Common myeloid progenitor, CD34-positive (primary cell): ENCODE measurements at regions not wholly inside any gene's neighbourhood (a gene's known extent, or its start where the extent isn't known, plus 50 kb on each side); places are given as distances from the start of the nearest gene placed in this dataset.

Experiments used
- CTCF ChIA-PET: fragments of 350-600 bp; sonication (Branson Sonifier 250); formaldehyde crosslinking; loops from one replicate; lab custom pipeline; 2021; ENCODE audit warnings: antibody characterized with exemption; lab: Charles Lee
- POLR2A ChIA-PET: fragments of 350-600 bp; sonication (Branson Sonifier 250); formaldehyde crosslinking; loops from one replicate; lab custom pipeline; 2021; ENCODE audit warnings: antibody characterized with exemption; lab: Charles Lee
- DNase-seq, 3 donors: peaks; one replicate each; pipeline versions ENCODE4 v3.0.0 to v3.0.0-alpha.2; 2013
- H3K27ac ChIP-seq, 2 experiments: 1 replicate in 1 of 2; 2 replicates in 1 of 2; pipeline ENCODE4 v1.7.0; 2013; ENCODE audit warnings: inconsistent platforms in 2 of 2, low read length in 2 of 2, mild to moderate bottlenecking in 2 of 2, low read depth in 1 of 2, moderate library complexity in 1 of 2; ENCODE audit not compliant: severe bottlenecking in 2 of 2, insufficient read depth in 1 of 2, poor library complexity in 1 of 2
- H3K27me3 ChIP-seq, 5 experiments: replicated peaks in 2 of 5; 1 replicate in 3 of 5; 2 replicates in 2 of 5; pipeline versions ENCODE4 v1.6.1 to v1.7.0; 2013; ENCODE audit warnings: low read length in 4 of 5, mild to moderate bottlenecking in 2 of 5, moderate library complexity in 2 of 5, inconsistent platforms in 1 of 5; ENCODE audit not compliant: insufficient read depth in 5 of 5, control insufficient read depth in 4 of 5
- H3K36me3 ChIP-seq, 4 experiments: 1 replicate in 2 of 4; 2 replicates in 2 of 4; pipeline versions ENCODE4 v1.6.1 to v1.7.0; 2013; ENCODE audit warnings: low read length in 3 of 4, control low read depth in 1 of 4, mild to moderate bottlenecking in 1 of 4; ENCODE audit not compliant: control insufficient read depth in 4 of 4, insufficient read depth in 4 of 4
- H3K4me1 ChIP-seq, 4 experiments: 1 replicate in 3 of 4; 2 replicates in 1 of 4; pipeline versions ENCODE4 v1.6.1 to v1.7.1; 2013; ENCODE audit warnings: low read length in 3 of 4, mild to moderate bottlenecking in 3 of 4, control low read depth in 1 of 4, inconsistent platforms in 1 of 4, moderate library complexity in 1 of 4; ENCODE audit not compliant: control insufficient read depth in 4 of 4, insufficient read depth in 4 of 4; ENCODE audit errors: control extremely low read depth in 1 of 4
- H3K4me3 ChIP-seq, 7 experiments: 1 replicate in 4 of 7; 2 replicates in 3 of 7; pipeline versions ENCODE4 v1.5.1 to v1.7.0; 2013; ENCODE audit warnings: mild to moderate bottlenecking in 7 of 7, low read length in 6 of 7, moderate library complexity in 6 of 7, inconsistent platforms in 2 of 7, low read depth in 2 of 7, control low read depth in 1 of 7; ENCODE audit not compliant: insufficient read depth in 4 of 7, control insufficient read depth in 1 of 7; ENCODE audit errors: extremely low read depth in 1 of 7
- H3K9me3 ChIP-seq, 5 experiments: 1 replicate in 4 of 5; 2 replicates in 1 of 5; pipeline versions ENCODE4 v1.6.1 to v1.7.1; 2013; ENCODE audit warnings: low read length in 4 of 5, mild to moderate bottlenecking in 2 of 5, inconsistent platforms in 1 of 5, low read depth in 1 of 5, moderate library complexity in 1 of 5; ENCODE audit not compliant: control insufficient read depth in 4 of 5, insufficient read depth in 2 of 5; ENCODE audit errors: control extremely low read depth in 1 of 5
- WGBS: methylation state at CpG from one replicate; pipeline ENCODE4 v1.1.5; 2013; ENCODE audit not compliant: insufficient coverage; 5-methylcytosine and 5-hydroxymethylcytosine counted together

DNA sequence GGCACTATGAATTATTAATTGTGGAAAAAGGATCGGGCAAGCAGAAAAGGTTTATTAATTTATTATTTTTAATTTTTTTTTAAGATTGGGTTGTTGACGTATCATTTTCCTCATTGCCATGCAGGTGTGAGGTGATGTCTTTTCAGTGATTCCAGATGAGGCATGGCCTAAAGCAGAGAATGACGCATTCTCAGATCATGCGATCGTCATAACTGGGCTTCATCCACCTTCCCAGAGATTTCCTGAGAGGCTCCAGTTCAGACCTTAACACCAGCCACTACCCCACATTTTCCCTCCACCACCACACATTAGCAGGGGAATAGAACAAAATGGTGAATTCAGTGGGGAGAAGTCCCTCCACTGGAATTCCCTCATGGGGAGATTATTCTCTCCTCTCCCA, 518.4 kb upstream of the SPHKAP start:
- WGBS = 80% methylated on average over 1 of the region's 5 CpGs
- Histone ChIP-seq H3K9me3 (no peaks in the 10 kb centered on the region), H3K27me3 (no peaks in the 10 kb centered on the region), H3K36me3 (no peaks in the 10 kb centered on the region), H3K4me3 (no peak overlapping the region), H3K27ac (no peak overlapping the region), H3K4me1 (no peaks in the 10 kb centered on the region)
- POLR2A ChIA-PET = no interaction called here
- DNase-seq = no peak
- CTCF ChIA-PET = interaction anchor here (1.0 kb wide), 1 partner anchor 11 kb away, joined by 3 read pairs; no protein-coding TSS in a partner anchor

DNA sequence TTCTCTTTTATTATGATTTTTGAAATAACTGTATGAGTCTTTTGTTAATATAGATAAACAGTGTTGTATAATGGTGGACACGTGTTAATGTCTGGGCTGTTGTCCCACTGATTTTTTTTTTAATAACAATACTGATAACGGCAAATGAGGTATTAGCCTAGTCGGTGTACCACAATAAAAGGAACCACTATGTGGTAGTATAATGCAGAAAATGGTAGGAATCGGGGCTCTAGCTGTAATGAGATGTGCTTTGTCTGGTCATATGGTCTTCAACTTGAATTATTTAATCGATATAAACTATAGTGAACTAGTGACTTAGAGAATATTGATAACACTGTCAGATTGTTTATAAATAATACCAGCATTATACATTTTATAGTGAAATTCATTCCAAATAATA, 517.9 kb upstream of the SPHKAP start:
- Histone ChIP-seq H3K4me3 (no peak overlapping the region), H3K27ac (no peak overlapping the region), H3K36me3 (no peaks in the 10 kb centered on the region), H3K4me1 (no peaks in the 10 kb centered on the region), H3K9me3 (no peaks in the 10 kb centered on the region), H3K27me3 (no peaks in the 10 kb centered on the region)
- POLR2A ChIA-PET = no interaction called here
- DNase-seq = no peak
- CTCF ChIA-PET = no interaction called here
- WGBS = 89% methylated on average over 3 of the region's 5 CpGs

DNA sequence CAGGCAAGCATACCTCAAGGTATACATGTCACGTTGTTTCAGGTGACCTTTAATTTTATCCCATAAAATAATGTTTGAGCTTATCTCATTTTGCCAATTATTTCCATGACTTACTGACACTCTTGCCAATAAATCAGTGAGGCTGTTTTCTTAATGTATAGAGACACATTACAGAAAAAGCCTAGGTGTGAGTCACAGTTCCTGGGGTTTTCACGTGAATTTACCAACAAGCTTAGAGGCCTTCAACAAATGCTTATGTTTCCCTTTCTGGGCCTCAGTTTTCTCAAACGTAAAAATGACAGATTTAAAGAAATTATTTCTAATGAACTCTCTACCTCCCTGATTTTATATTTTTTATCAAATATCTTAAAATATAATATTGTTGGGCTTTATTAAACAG, 517.5 kb upstream of the SPHKAP start:
- Histone ChIP-seq H3K27me3 (no peaks in the 10 kb centered on the region), H3K9me3 (no peaks in the 10 kb centered on the region), H3K4me1 (no peaks in the 10 kb centered on the region), H3K4me3 (no peak overlapping the region), H3K36me3 (no peaks in the 10 kb centered on the region), H3K27ac (no peak overlapping the region)
- ChIA-PET CTCF (no interaction called here), POLR2A (no interaction called here)
- WGBS = no CpG with 5 or more reads among the region's 3 CpGs
- no peak for DNase-seq

DNA sequence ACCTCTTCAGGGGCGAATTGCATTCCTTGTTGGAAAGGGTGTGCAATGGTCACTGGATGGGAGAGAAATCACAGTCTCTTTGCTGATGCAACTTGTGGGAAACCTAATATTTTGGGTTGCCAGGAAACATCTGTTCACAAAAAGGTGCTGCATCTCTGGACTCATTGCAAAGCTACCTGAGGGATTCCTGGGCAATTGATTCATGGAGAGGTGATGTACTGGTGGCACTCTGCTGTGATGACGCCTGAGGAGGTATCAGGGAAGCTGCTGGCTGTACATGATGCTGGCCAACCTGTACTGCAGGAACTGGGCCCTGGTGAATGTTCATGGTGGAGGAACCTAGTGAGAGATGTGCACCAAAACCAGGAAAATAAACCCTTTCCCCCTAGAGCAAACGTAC, 516.0 kb upstream of the SPHKAP start:
- CTCF ChIA-PET = no interaction called here
- 90% methylated on average over 2 of the region's 3 CpGs for WGBS

DNA sequence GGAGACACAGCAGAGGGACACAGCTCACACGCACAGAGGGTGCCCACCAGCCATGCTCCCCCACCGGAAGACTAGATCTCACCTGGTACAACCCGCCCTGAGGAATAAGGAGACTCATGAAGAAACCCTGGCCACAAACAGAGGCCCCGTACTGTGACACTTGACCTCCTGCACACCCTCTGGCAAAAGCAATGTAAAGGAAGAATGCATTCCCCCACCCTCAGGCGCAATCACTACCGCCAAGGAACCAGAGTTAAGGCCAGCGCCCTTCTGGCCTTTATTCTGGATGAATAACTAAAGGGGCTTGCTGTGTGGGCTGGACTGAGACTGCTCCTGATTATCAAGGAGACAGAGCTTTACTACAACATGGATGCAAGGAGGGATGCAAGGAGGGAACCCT, 509.2 kb upstream of the SPHKAP start:
- DNase-seq = no peak
- Histone ChIP-seq H3K4me1 (no peaks in the 10 kb centered on the region), H3K9me3 (no peaks in the 10 kb centered on the region), H3K27ac (no peak overlapping the region), H3K36me3 (no peaks in the 10 kb centered on the region), H3K4me3 (no peak overlapping the region), H3K27me3 (peaks cover 0 to 2% (median 0%) of the 10 kb centered on the region in 5 experiments)
- ChIA-PET CTCF (no interaction called here), POLR2A (no interaction called here)
- 97% methylated on average over 6 of the region's 7 CpGs for WGBS

More for the DNA sequence above, 516.0 kb upstream of the SPHKAP start:
- DNase-seq = no peak
- POLR2A ChIA-PET = no interaction called here
- H3K4me3 ChIP-seq = no peak overlapping the region
- no peak overlapping the region for H3K27ac ChIP-seq
- H3K36me3 ChIP-seq = no peaks in the 10 kb centered on the region
- no peaks in the 10 kb centered on the region for H3K4me1 ChIP-seq
- H3K27me3 ChIP-seq = no peaks in the 10 kb centered on the region
- H3K9me3 ChIP-seq = no peaks in the 10 kb centered on the region

DNA sequence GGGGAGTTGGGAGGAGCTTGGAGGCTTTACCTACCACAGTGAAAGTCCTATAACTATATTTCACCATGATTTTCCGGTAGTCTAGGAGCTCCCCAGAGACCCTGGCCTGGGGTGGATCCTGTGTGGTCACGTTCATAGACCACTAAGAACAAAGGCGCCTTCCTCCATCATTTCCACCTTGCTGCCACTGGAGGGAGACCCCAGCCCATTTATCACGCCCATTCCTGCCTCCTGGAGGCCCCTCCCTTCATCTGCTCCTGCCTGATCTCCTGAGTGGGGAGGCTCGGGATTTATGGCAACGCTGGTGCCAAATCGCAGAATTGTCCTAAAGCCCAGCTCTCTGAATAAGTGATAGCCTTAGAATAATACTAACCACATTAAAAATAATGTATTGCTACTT, 507.6 kb upstream of the SPHKAP start:
- no peaks in the 10 kb centered on the region for H3K4me1 ChIP-seq
- ChIA-PET POLR2A (no interaction called here), CTCF (no interaction called here)
- H3K27ac ChIP-seq = no peak overlapping the region
- no peaks in the 10 kb centered on the region for H3K9me3 ChIP-seq
- no peak for DNase-seq
- 21% methylated on average over 2 of the region's 7 CpGs for WGBS
- H3K36me3 ChIP-seq = no peaks in the 10 kb centered on the region
- H3K4me3 ChIP-seq = no peak overlapping the region
- peaks cover 0 to 2% (median 0%) of the 10 kb centered on the region in 5 experiments for H3K27me3 ChIP-seq

DNA sequence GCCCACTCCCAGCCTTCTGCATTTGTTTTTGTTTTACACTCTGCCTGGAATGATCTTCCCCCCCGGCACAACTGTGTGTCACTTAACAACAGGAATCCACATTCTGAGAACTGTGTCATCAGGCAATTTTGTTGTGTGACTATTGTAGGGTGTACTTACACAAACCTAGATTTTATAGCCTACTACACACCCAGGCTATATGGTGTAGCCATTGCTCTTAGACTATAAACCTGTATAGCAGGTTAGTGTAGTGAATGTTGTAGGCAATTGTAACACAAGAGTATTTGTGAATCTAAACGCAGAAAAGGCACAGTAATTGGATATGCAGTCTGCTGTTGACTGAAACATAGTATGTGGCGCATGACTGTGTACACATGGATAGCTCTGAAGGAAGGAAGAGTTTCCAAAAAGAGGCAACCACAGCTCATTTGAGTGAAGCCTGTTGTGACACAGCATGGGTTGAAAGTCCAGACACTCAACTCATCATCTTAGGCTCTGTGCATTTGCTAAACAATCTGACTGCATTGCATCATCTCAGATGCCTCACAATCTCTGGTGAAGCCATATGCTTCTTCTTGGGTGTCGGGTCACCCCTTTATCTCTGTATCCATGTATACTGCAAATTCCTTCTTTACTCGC, 506.6 kb upstream of the SPHKAP start:
- DNase-seq = no peak
- Histone ChIP-seq H3K4me1 (no peaks in the 10 kb centered on the region), H3K27ac (no peak overlapping the region), H3K36me3 (no peaks in the 10 kb centered on the region), H3K9me3 (no peaks in the 10 kb centered on the region), H3K4me3 (no peak overlapping the region), H3K27me3 (peaks cover 0 to 2% (median 0%) of the 10 kb centered on the region in 5 experiments)
- 86% methylated on average over 4 of the region's 5 CpGs for whole genome bisulfite sequencing
- POLR2A ChIA-PET = no interaction called here
- CTCF ChIA-PET = no interaction called here
